Keratinocyte (primary cell): ENCODE measurements at regions not wholly inside any gene's neighbourhood (a gene's known extent, or its start where the extent isn't known, plus 50 kb on each side); places are given as distances from the start of the nearest gene placed in this dataset.

ENCODE experiments used
- DNase-seq: peaks from one replicate; pipeline ENCODE4 v3.0.0-alpha.2; 2011; ENCODE audit warnings: low read depth, missing footprints, low spot score
- FAIRE-seq: peaks from 2 replicates; lab custom pipeline; 2011; peaks lifted over from hg19 to GRCh38; lab: Jason Lieb, UNC
- H2AFZ ChIP-seq: 2 replicates; pipeline ENCODE4 v1.6.0; 2012; ENCODE audit warnings: low read length, control low read depth, inconsistent platforms; ENCODE audit not compliant: control insufficient read depth
- H3K27ac ChIP-seq: 2 replicates; pipeline ENCODE4 v1.5.1; 2011; ENCODE audit warnings: low read length; ENCODE audit not compliant: control insufficient read depth, insufficient read depth
- H3K27me3 ChIP-seq: 3 replicates; pipeline ENCODE4 v1.6.0; 2011; ENCODE audit warnings: low read length; ENCODE audit not compliant: control insufficient read depth, insufficient read depth; ENCODE audit errors: extremely low read depth
- H3K36me3 ChIP-seq, 2 experiments: 2 replicates in 1 of 2; 3 replicates in 1 of 2; pipeline ENCODE4 v1.5.1; 2011; ENCODE audit warnings: low read length in 2 of 2, mild to moderate bottlenecking in 1 of 2; ENCODE audit not compliant: control insufficient read depth in 2 of 2, insufficient read depth in 2 of 2; ENCODE audit errors: extremely low read depth in 1 of 2
- H3K4me1 ChIP-seq: 3 replicates; pipeline ENCODE4 v1.5.1; 2011; ENCODE audit warnings: low read length; ENCODE audit not compliant: control insufficient read depth, insufficient read depth; ENCODE audit errors: extremely low read depth
- H3K4me2 ChIP-seq: 3 replicates; pipeline ENCODE4 v1.6.0; 2011; ENCODE audit warnings: low read depth, low read length; ENCODE audit not compliant: control insufficient read depth, insufficient read depth; ENCODE audit errors: extremely low read depth
- H3K4me3 ChIP-seq, 3 experiments: fragments of 200-600 bp in 1 of 3; sonication (generic) in 1 of 3; 2 replicates in 2 of 3; 3 replicates in 1 of 3; pipeline ENCODE4 v1.5.1; 2011 to 2016; ENCODE audit warnings: low read length in 3 of 3, mild to moderate bottlenecking in 3 of 3, control low read depth in 2 of 3, inconsistent platforms in 1 of 3, low read depth in 1 of 3, mixed read lengths in 1 of 3, mixed run types in 1 of 3, moderate library complexity in 1 of 3; ENCODE audit not compliant: control insufficient read depth in 2 of 3, insufficient read depth in 2 of 3; ENCODE audit errors: extremely low read depth in 1 of 3
- H3K79me2 ChIP-seq: 2 replicates; pipeline ENCODE4 v1.6.0; 2012; ENCODE audit warnings: low read length; ENCODE audit not compliant: control insufficient read depth, insufficient read depth
- H3K9ac ChIP-seq: 3 replicates; pipeline ENCODE4 v1.6.0; 2011; ENCODE audit warnings: low read length; ENCODE audit not compliant: control insufficient read depth, insufficient read depth; ENCODE audit errors: extremely low read depth
- H3K9me1 ChIP-seq: 3 replicates; pipeline ENCODE4 v1.6.0; 2011; ENCODE audit warnings: low read length; ENCODE audit not compliant: control insufficient read depth, insufficient read depth; ENCODE audit errors: extremely low read depth
- H3K9me3 ChIP-seq: 2 replicates; pipeline ENCODE4 v1.5.1; 2012; ENCODE audit warnings: low read depth, low read length; ENCODE audit not compliant: control insufficient read depth
- H4K20me1 ChIP-seq: 3 replicates; pipeline ENCODE4 v1.6.0; 2011; ENCODE audit warnings: low read length; ENCODE audit not compliant: control insufficient read depth, insufficient read depth; ENCODE audit errors: extremely low read depth
- EZH2 ChIP-seq: IDR thresholded peaks from one replicate; pipeline ENCODE4 v1.6.1; 2012; ENCODE audit warnings: inconsistent platforms, mild to moderate bottlenecking, low read length, moderate library complexity
- dilution Hi-C: fragments of 300-500 bp; cut with MboI; formaldehyde crosslinking; loops from one replicate; pipeline ENCODE4 v1.7.0; 2020; ENCODE audit warnings: low sequenced_read_pairs; ENCODE audit not compliant: extremely low pct_ligation_motif_present
- TF ChIP-seq, protein P1 (sequence below), 3 experiments: IDR thresholded peaks in 1 of 3; conservative IDR thresholded peaks in 1 of 3; optimal IDR thresholded peaks in 1 of 3; 2 replicates in 2 of 3; 3 replicates in 1 of 3; pipeline versions ENCODE3 to v1.5.1; 2011; ENCODE audit warnings: low read length in 3 of 3, mild to moderate bottlenecking in 3 of 3, moderate library complexity in 2 of 3, control low read depth in 1 of 3, inconsistent platforms in 1 of 3; ENCODE audit not compliant: insufficient read depth in 2 of 3; ENCODE audit errors: extremely low read depth in 1 of 3

DNA sequence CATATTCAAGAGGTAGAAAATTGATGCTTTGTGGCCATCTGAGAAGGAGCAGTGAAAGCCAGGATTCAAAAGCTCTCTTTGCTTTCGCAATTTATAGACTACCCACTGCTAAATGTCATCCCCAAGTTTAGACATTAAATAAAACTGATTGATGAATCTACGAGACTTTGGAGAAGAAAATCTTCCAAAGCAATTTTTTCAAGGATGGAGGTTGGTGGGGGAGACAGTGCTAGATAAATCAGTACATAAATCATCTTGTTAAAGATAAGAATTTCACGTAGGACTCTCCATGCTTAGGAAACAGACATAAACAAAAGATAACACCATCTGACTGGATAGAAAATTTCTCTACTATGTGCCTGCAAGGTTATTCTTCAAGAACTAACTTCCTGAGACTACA, 147.6 kb upstream of the TIAM1 start:
- H3K9ac ChIP-seq: no peak overlapping the region
- dilution Hi-C loops: no loop called here
- H4K20me1 ChIP-seq: no peaks in the 10 kb centered on the region
- H3K79me2 ChIP-seq: no peaks in the 10 kb centered on the region
- H3K27ac ChIP-seq: no peak overlapping the region
- no peak overlapping the region for H3K4me3 ChIP-seq
- no peaks in the 10 kb centered on the region for H3K9me3 ChIP-seq
- no peak for DNase-seq
- no peaks in the 10 kb centered on the region for H3K9me1 ChIP-seq
- no peaks in the 10 kb centered on the region for H3K4me1 ChIP-seq
- no peak overlapping the region for H3K4me2 ChIP-seq
- no peak overlapping the region for H2AFZ ChIP-seq
- no peak for TF ChIP-seq EZH2
- TF ChIP-seq, protein P1, sequence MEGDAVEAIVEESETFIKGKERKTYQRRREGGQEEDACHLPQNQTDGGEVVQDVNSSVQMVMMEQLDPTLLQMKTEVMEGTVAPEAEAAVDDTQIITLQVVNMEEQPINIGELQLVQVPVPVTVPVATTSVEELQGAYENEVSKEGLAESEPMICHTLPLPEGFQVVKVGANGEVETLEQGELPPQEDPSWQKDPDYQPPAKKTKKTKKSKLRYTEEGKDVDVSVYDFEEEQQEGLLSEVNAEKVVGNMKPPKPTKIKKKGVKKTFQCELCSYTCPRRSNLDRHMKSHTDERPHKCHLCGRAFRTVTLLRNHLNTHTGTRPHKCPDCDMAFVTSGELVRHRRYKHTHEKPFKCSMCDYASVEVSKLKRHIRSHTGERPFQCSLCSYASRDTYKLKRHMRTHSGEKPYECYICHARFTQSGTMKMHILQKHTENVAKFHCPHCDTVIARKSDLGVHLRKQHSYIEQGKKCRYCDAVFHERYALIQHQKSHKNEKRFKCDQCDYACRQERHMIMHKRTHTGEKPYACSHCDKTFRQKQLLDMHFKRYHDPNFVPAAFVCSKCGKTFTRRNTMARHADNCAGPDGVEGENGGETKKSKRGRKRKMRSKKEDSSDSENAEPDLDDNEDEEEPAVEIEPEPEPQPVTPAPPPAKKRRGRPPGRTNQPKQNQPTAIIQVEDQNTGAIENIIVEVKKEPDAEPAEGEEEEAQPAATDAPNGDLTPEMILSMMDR (optimal IDR thresholded peaks at IDR 0.05 in 1 of 3, IDR thresholded peaks at IDR 0.05 in 1 of 3, conservative IDR thresholded peaks at IDR 0.05 in 1 of 3; ENCODE audit: extremely low read depth in 1 of 3, insufficient read depth in 2 of 3, low read length in 3 of 3): no peak
- no peaks in the 10 kb centered on the region for H3K27me3 ChIP-seq
- no peaks in the 10 kb centered on the region for H3K36me3 ChIP-seq
- FAIRE-seq: no peak

DNA sequence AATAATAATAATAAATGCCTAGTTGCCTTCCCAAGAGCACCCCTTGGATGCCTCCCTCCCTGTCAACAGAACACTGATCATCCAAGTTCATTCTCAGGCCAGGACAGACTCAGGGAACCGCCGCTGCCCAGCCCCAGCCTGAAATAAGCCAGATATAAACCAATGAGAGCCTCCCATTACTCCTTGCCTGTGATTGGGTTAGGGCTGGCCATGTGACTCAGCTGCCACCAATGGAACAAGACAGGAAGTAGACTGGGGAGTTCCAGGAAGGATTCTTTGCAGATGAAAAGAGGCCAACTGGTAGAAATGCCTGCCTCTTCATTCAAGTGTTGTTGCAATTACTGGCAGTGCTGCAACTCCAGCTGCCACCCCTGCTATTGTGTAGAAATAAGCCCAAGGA, 146.4 kb upstream of the TIAM1 start:
- dilution Hi-C loops: no loop called here

More for the DNA sequence above, 146.4 kb upstream of the TIAM1 start:
- no peak overlapping the region for H2AFZ ChIP-seq
- no peak overlapping the region for H3K27ac ChIP-seq
- no peaks in the 10 kb centered on the region for H3K9me3 ChIP-seq
- no peak for DNase-seq
- no peak for TF ChIP-seq EZH2
- TF ChIP-seq, protein P1 (optimal IDR thresholded peaks at IDR 0.05 in 1 of 3, IDR thresholded peaks at IDR 0.05 in 1 of 3, conservative IDR thresholded peaks at IDR 0.05 in 1 of 3; ENCODE audit: extremely low read depth in 1 of 3, insufficient read depth in 2 of 3, low read length in 3 of 3): no peak
- FAIRE-seq: no peak
- no peak overlapping the region for H3K4me2 ChIP-seq
- no peak overlapping the region for H3K4me3 ChIP-seq
- H3K4me1 ChIP-seq: no peaks in the 10 kb centered on the region
- no peaks in the 10 kb centered on the region for H3K36me3 ChIP-seq
- H3K9me1 ChIP-seq: no peaks in the 10 kb centered on the region
- H3K9ac ChIP-seq: no peak overlapping the region
- no peaks in the 10 kb centered on the region for H4K20me1 ChIP-seq
- H3K79me2 ChIP-seq: no peaks in the 10 kb centered on the region
- no peaks in the 10 kb centered on the region for H3K27me3 ChIP-seq
